Thymus (tissue), 11 donors: ENCODE measurements at regions not wholly inside any gene's neighbourhood (a gene's known extent, or its start where the extent isn't known, plus 50 kb on each side); places are given as distances from the start of the nearest gene placed in this dataset.

ENCODE experiments used
- DNase-seq, 9 donors: peaks; one replicate each; pipeline ENCODE4 v3.0.0-alpha.2; 2013; ENCODE audit warnings: low spot score in 9 of 9, low read depth in 6 of 9, missing footprints in 1 of 9
- H3K27ac ChIP-seq, 2 donors: one replicate each; pipeline ENCODE4 v1.5.1; 2013; ENCODE audit warnings: control low read depth in 1 of 2, low read depth in 1 of 2, low read length in 1 of 2, mild to moderate bottlenecking in 1 of 2, moderate library complexity in 1 of 2
- H3K27me3 ChIP-seq, 2 donors: one replicate each; pipeline ENCODE4 v1.5.1; 2013; ENCODE audit warnings: low read length in 1 of 2; ENCODE audit not compliant: control insufficient read depth in 2 of 2, insufficient read depth in 1 of 2
- H3K36me3 ChIP-seq, 2 donors: one replicate each; pipeline ENCODE4 v1.5.1; 2013; ENCODE audit warnings: low read length in 1 of 2, mild to moderate bottlenecking in 1 of 2, moderate library complexity in 1 of 2; ENCODE audit not compliant: control insufficient read depth in 2 of 2, insufficient read depth in 2 of 2
- H3K4me1 ChIP-seq, 2 donors: one replicate each; pipeline ENCODE4 v1.5.1; 2013; ENCODE audit warnings: low read length in 2 of 2; ENCODE audit not compliant: control insufficient read depth in 2 of 2, insufficient read depth in 2 of 2
- H3K4me3 ChIP-seq, 2 donors: one replicate each; pipeline ENCODE4 v1.5.1; 2013; ENCODE audit warnings: low read length in 2 of 2, control low read depth in 1 of 2, mild to moderate bottlenecking in 1 of 2
- H3K9me3 ChIP-seq, 2 donors: one replicate each; pipeline ENCODE4 v1.5.1; 2013; ENCODE audit warnings: low read length in 1 of 2, mild to moderate bottlenecking in 1 of 2; ENCODE audit not compliant: control insufficient read depth in 2 of 2, insufficient read depth in 1 of 2
- WGBS: extraction: QIAGEN DNeasy Blood & Tissue Kit; methylation state at CpG from one replicate; pipeline ENCODE4 v1.1.7; 2013; 5-methylcytosine and 5-hydroxymethylcytosine counted together
- donor health status: healthy.

GRCh38 chr2:238963161-238963970, 115.5 kb downstream of the TWIST2 start:
- H3K4me3 ChIP-seq = no peak overlapping the region
- H3K36me3 ChIP-seq = no peaks in the 10 kb centered on the region
- H3K27ac ChIP-seq = no peak overlapping the region
- 85% methylated on average over 15 of the region's 15 CpGs for WGBS
- no peak for DNase-seq
- no peaks in the 10 kb centered on the region for H3K4me1 ChIP-seq
- peaks cover 0 to 1% of the 10 kb centered on the region in 2 donors for H3K9me3 ChIP-seq
- H3K27me3 ChIP-seq = peaks cover 0 to 3% of the 10 kb centered on the region in 2 donors

- DNase-seq = no peak
- Histone ChIP-seq H3K4me3 (no peak overlapping the region), H3K4me1 (no peaks in the 10 kb centered on the region), H3K9me3 (peaks cover 0 to 1% of the 10 kb centered on the region in 2 donors), H3K36me3 (no peaks in the 10 kb centered on the region), H3K27ac (no peak overlapping the region), H3K27me3 (peaks cover 0 to 3% of the 10 kb centered on the region in 2 donors)
- 89% methylated on average over 2 of the region's 2 CpGs for WGBS
These were observed 116.1 kb downstream of the TWIST2 start for GRCh38 chr2:238963971-238964328.

- 91% methylated on average over 12 of the region's 12 CpGs for WGBS
- no peak for DNase-seq
- no peaks in the 10 kb centered on the region for H3K4me1 ChIP-seq
- H3K27ac ChIP-seq = no peak overlapping the region
- no peak overlapping the region for H3K4me3 ChIP-seq
- H3K9me3 ChIP-seq = peaks cover 0 to 1% of the 10 kb centered on the region in 2 donors
- peaks cover 0 to 3% of the 10 kb centered on the region in 2 donors for H3K27me3 ChIP-seq
- H3K36me3 ChIP-seq = no peaks in the 10 kb centered on the region
These were observed 116.7 kb downstream of the TWIST2 start for GRCh38 chr2:238964544-238965067.

- Histone ChIP-seq H3K36me3 (no peaks in the 10 kb centered on the region), H3K27ac (no peak overlapping the region), H3K4me1 (no peaks in the 10 kb centered on the region), H3K27me3 (peaks cover 0 to 3% of the 10 kb centered on the region in 2 donors), H3K9me3 (peaks cover 0 to 1% of the 10 kb centered on the region in 2 donors), H3K4me3 (no peak overlapping the region)
- WGBS = 90% methylated on average over 18 of the region's 18 CpGs
- no peak for DNase-seq
These were observed 117.6 kb downstream of the TWIST2 start for GRCh38 chr2:238965371-238966071.

- H3K4me3 ChIP-seq = no peak overlapping the region
- H3K27ac ChIP-seq = no peak overlapping the region
- H3K9me3 ChIP-seq = peaks cover 0 to 1% of the 10 kb centered on the region in 2 donors
- 95% methylated on average over 46 of the region's 46 CpGs for WGBS
- H3K36me3 ChIP-seq = no peaks in the 10 kb centered on the region
- peaks cover 0 to 3% of the 10 kb centered on the region in 2 donors for H3K27me3 ChIP-seq
- H3K4me1 ChIP-seq = no peaks in the 10 kb centered on the region
- DNase-seq = no peak
These were observed 118.4 kb downstream of the TWIST2 start for GRCh38 chr2:238966072-238966937.

GRCh38 chr2:238967031-238967977, 119.4 kb downstream of the TWIST2 start:
- 90% methylated on average over 43 of the region's 43 CpGs for WGBS
- peaks cover 0 to 1% of the 10 kb centered on the region in 2 donors for H3K9me3 ChIP-seq
- H3K27me3 ChIP-seq = peaks cover 0 to 4% of the 10 kb centered on the region in 2 donors
- H3K36me3 ChIP-seq = no peaks in the 10 kb centered on the region
- no peak for DNase-seq
- H3K27ac ChIP-seq = no peak overlapping the region
- H3K4me1 ChIP-seq = no peaks in the 10 kb centered on the region
- no peak overlapping the region for H3K4me3 ChIP-seq

- H3K27me3 ChIP-seq = peaks cover 0 to 4% of the 10 kb centered on the region in 2 donors
- no peak overlapping the region for H3K4me3 ChIP-seq
- WGBS = 88% methylated on average over 8 of the region's 8 CpGs
These were observed 120.1 kb downstream of the TWIST2 start for GRCh38 chr2:238967978-238968360.

More at GRCh38 chr2:238967978-238968360, 120.1 kb downstream of the TWIST2 start:
- Histone ChIP-seq H3K9me3 (peaks cover 0 to 1% of the 10 kb centered on the region in 2 donors), H3K36me3 (no peaks in the 10 kb centered on the region), H3K4me1 (no peaks in the 10 kb centered on the region), H3K27ac (no peak overlapping the region)
- no peak for DNase-seq
